ENCODE measurements at regions not wholly inside any gene's neighbourhood (a gene's known extent, or its start where the extent isn't known, plus 50 kb on each side); places are given as distances from the start of the nearest gene placed in this dataset.
A peak's percentile ranks its signal among the peaks of the same experiment; 100 is the strongest.

DNA sequence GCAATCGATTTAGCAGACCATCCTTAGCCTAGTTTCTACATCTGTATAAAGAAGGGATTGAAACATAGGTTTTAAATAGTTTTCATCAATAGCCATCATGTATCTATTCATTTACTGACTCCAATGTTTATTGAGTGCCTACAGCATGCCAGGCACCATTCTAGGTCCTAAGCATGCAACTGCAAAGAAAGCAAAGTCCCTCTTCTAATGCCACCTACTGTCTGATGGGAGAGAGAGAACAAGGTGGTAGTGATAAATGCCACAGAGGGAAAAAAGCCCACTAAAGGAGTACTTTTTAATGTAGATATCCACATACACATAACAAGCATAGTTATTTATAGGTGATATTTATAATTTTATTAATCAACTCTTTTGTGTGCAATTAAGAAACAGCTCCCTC, 67.6 kb upstream of the PPARGC1A start:
- H3K27me3 Mint-ChIP-seq (ENCODE audit: low read depth in 3 of 3) = peaks cover 0 to 5% (median 3%) of the 10 kb centered on the region in 3 donors
- intact Hi-C loops (cut with micrococcal nuclease) = no loop called here

DNA sequence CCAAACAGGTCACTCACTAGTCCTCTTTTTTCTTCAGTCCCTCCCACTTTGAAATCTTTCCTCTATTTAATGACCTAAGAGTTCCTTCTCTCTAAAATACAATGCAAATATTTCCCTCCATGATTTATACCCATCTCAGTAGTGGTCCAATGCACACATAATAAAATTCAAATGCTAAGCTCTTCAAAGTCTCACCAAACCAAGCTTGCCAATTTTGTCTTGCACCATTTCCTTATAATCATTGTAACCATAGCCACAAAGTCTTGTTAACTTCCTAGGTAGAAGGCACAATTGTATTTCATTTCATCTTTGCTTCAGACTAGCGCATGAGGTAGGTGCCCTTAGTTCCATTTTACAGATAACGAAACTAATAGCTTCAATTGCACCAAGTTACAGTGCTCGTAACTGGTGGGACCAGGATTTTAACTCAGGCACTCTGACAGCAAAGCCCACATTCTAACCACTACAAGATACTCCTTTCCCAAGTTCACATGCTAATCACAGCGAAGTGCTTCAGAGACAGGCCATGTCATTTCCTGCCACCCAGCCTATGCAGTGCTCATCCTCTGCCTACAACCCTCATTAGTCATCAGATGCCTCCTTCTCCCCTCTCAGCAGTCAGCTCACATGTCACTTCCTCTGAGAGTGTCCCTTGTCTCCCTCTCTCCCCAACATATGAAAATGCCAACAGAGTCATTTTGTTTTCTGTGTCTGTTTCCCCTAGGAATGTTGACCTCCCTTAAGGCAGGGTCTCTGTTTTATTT, 66.9 kb upstream of the PPARGC1A start:
- no peak overlapping the region for H3K4me3 Mint-ChIP-seq
- no peak overlapping the region for H3K4me3 ChIP-seq (replicated peaks in 1 of 3; ENCODE audit: low read depth in 2 of 3, low read length in 3 of 3)
- no peaks in the 10 kb centered on the region for H3K9me3 ChIP-seq (replicated peaks in 1 of 2; ENCODE audit: control insufficient read depth in 1 of 2, insufficient read depth in 1 of 2, low read length in 2 of 2)
- DNase-seq = peak; percentile 30 to 82 (median 57)
- peak overlapping the region; percentile 6 for H2AFZ ChIP-seq (ENCODE audit: insufficient read depth, low read depth, low read length, poor library complexity, severe bottlenecking)
- H3K4me1 Mint-ChIP-seq = peaks cover 11% of the 10 kb centered on the region
- H4K20me1 ChIP-seq (ENCODE audit: insufficient read depth, low read length) = no peaks in the 10 kb centered on the region
- H3K9ac ChIP-seq (ENCODE audit: insufficient read depth, low read length, poor library complexity, severe bottlenecking) = no peak overlapping the region
- H3K36me3 ChIP-seq (replicated peaks in 1 of 2; ENCODE audit: control insufficient read depth in 1 of 2, insufficient read depth in 2 of 2, low read length in 2 of 2) = no peaks in the 10 kb centered on the region
- H3K9me3 Mint-ChIP-seq = peaks cover 0 to 3% (median 0%) of the 10 kb centered on the region in 7 donors
- no peak overlapping the region for H3K4me2 ChIP-seq (replicated peaks; ENCODE audit: extremely low read depth, low read length, poor library complexity, severe bottlenecking)
- peaks cover 5 to 6% of the 10 kb centered on the region in 2 donors for H3K4me1 ChIP-seq (ENCODE audit: control insufficient read depth in 1 of 2, insufficient read depth in 2 of 2, low read length in 2 of 2)
- H3K36me3 Mint-ChIP-seq = no peaks in the 10 kb centered on the region
- H3K27me3 ChIP-seq (ENCODE audit: control insufficient read depth in 2 of 2, insufficient read depth in 2 of 2, low read length in 2 of 2) = no peaks in the 10 kb centered on the region
- H3K79me2 ChIP-seq (ENCODE audit: insufficient read depth, low read length) = no peaks in the 10 kb centered on the region
- intact Hi-C loops (cut with micrococcal nuclease) = no loop called here
- H3K27me3 Mint-ChIP-seq (ENCODE audit: low read depth in 3 of 3) = peaks cover 0 to 3% (median 3%) of the 10 kb centered on the region in 3 donors
- 88% methylated on average over 4 of the region's 4 CpGs for WGBS (ENCODE audit: insufficient coverage)
- no peak overlapping the region for H3K27ac Mint-ChIP-seq
- H3K27ac ChIP-seq (ENCODE audit: low read depth in 1 of 2, low read length in 2 of 2) = no peak overlapping the region
- TF ChIP-seq, protein P1, sequence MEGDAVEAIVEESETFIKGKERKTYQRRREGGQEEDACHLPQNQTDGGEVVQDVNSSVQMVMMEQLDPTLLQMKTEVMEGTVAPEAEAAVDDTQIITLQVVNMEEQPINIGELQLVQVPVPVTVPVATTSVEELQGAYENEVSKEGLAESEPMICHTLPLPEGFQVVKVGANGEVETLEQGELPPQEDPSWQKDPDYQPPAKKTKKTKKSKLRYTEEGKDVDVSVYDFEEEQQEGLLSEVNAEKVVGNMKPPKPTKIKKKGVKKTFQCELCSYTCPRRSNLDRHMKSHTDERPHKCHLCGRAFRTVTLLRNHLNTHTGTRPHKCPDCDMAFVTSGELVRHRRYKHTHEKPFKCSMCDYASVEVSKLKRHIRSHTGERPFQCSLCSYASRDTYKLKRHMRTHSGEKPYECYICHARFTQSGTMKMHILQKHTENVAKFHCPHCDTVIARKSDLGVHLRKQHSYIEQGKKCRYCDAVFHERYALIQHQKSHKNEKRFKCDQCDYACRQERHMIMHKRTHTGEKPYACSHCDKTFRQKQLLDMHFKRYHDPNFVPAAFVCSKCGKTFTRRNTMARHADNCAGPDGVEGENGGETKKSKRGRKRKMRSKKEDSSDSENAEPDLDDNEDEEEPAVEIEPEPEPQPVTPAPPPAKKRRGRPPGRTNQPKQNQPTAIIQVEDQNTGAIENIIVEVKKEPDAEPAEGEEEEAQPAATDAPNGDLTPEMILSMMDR (IDR thresholded peaks at IDR 0.05) = no peak

More for the DNA sequence above, 67.6 kb upstream of the PPARGC1A start:
- no CpG with 5 or more reads among the region's 1 CpG for WGBS (ENCODE audit: insufficient coverage)
- Histone ChIP-seq H4K20me1 (ENCODE audit: insufficient read depth, low read length) (no peaks in the 10 kb centered on the region), H3K36me3 (replicated peaks in 1 of 2; ENCODE audit: control insufficient read depth in 1 of 2, insufficient read depth in 2 of 2, low read length in 2 of 2) (no peaks in the 10 kb centered on the region), H3K27me3 (ENCODE audit: control insufficient read depth in 2 of 2, insufficient read depth in 2 of 2, low read length in 2 of 2) (no peaks in the 10 kb centered on the region), H3K4me3 (replicated peaks in 1 of 3; ENCODE audit: low read depth in 2 of 3, low read length in 3 of 3) (no peak overlapping the region), H3K9ac (ENCODE audit: insufficient read depth, low read length, poor library complexity, severe bottlenecking) (no peak overlapping the region), H3K27ac (ENCODE audit: low read depth in 1 of 2, low read length in 2 of 2) (no peak overlapping the region), H3K4me2 (replicated peaks; ENCODE audit: extremely low read depth, low read length, poor library complexity, severe bottlenecking) (no peak overlapping the region), H2AFZ (ENCODE audit: insufficient read depth, low read depth, low read length, poor library complexity, severe bottlenecking) (no peak overlapping the region), H3K79me2 (ENCODE audit: insufficient read depth, low read length) (no peaks in the 10 kb centered on the region), H3K9me3 (replicated peaks in 1 of 2; ENCODE audit: control insufficient read depth in 1 of 2, insufficient read depth in 1 of 2, low read length in 2 of 2) (no peaks in the 10 kb centered on the region), H3K4me1 (ENCODE audit: control insufficient read depth in 1 of 2, insufficient read depth in 2 of 2, low read length in 2 of 2) (peaks cover under 1 to 2% of the 10 kb centered on the region in 2 donors)
- peaks cover 0 to 3% (median 0%) of the 10 kb centered on the region in 7 donors for H3K9me3 Mint-ChIP-seq
- H3K4me3 Mint-ChIP-seq = no peak overlapping the region
- TF ChIP-seq, protein P1 (IDR thresholded peaks at IDR 0.05) = no peak
- H3K36me3 Mint-ChIP-seq = no peaks in the 10 kb centered on the region
- H3K4me1 Mint-ChIP-seq = peaks cover 7% of the 10 kb centered on the region
- no peak overlapping the region for H3K27ac Mint-ChIP-seq
- DNase-seq = no peak

All from CD14-positive monocyte (primary cell).